ENCODE measurements at regions not wholly inside any gene's neighbourhood (a gene's known extent, or its start where the extent isn't known, plus 50 kb on each side); places are given as distances from the start of the nearest gene placed in this dataset.
"Not testable (repeated sequence)": the region's sequence is repeated elsewhere in the genome, so short reads cannot be mapped to it uniquely, and the experiment has no call there.

GRCh38 chr22:47865626-47866025 is 1103.2 kb downstream of the TBC1D22A start:
- DNase-seq: no peak

DNA sequence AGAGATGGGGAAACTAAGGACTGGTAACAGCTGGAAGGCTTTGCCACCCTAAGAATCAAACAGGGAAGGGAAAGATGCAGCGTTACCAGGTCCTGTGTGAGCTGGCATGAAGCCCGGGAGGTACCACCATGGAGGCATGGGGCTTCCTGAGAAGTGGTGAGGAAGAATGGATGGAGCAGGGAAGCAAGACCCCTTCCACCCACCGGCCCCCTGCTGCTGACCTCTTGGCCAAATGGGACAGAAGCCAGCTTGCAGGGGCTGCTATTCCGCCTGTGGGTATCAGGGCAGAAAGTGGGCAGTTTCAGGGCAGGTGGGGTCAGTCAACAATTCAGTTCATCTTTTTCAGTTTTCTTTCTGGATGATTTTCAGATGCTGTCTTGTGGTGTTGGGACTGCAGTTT is 1099.9 kb downstream of the TBC1D22A start:
- DNase-seq: no peak

DNA sequence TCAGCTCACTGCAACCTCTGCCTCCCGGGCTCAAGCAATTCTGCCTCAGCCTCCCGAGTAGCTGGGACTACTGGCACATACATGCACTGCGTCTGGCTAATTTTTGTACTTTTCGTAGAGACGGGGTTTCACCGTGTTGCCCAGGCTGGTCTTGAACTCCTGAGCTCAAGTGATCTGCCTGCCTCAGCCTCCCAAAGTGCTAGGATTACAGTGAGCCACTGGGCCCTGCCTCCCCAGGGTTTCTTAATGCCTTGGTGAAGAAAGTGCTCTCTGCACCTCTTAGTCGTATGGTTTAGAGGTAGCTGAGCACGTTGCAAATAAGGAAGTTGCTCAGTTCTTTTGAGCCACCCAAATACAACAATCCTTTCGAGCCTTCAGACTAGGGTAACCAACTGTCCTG is 1098.5 kb downstream of the TBC1D22A start:
- not testable (repeated sequence) for DNase-seq

DNA sequence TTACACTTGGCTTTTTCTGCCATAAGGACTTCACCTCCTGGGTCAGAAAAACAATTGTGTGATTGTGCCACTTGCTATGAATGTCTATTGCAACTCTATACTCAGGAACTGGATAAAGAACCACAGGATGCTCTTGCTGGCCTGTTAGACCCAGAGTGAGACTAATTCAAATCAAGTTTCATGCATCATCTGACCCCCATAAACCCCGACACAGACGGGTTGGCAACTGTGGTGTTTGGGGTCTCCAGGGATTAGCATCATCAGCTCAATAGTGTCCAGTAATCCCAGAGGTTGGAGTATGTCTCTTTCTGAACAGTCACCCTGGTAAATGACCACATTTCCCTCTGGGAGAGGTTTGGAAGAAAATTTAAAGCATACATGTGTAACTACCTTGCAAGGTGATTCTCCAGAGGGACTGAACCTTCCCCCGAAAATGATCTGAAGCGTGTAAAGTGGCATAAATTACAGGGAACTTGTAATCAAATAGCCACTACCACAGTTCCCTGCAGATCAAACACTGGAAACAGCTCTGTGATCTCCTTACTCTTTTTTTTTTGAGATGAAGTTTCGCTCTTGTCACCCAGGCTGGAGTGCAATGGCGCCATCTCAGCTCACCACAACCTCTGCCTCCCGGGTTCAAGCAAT is 1097.6 kb downstream of the TBC1D22A start:
- no peak for DNase-seq

DNA sequence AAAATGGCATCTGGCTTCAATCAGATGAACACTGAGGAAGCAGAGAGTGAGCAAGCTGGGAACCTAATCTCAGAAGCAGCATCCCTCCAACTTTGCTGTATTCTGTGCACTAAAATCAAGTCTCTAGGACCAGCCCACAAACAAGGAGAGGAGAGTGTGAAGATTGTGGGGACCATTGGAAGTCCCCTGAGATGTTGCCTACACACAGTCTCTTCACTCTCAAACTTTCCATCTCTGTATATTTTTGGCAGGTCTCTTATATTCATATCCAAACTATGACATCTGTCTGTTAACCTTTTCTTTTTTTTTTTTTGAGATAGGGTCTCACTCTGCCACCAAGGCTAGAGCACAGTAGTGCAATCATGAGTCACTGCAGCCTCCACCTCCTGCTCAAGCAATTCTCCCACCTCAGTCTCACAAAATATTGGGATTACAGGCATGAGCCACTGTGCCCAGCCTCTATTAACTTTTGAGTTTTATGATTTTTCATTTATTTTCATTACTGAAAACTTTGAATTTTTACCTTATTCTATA is 1096.4 kb downstream of the TBC1D22A start:
- DNase-seq: no peak

DNA sequence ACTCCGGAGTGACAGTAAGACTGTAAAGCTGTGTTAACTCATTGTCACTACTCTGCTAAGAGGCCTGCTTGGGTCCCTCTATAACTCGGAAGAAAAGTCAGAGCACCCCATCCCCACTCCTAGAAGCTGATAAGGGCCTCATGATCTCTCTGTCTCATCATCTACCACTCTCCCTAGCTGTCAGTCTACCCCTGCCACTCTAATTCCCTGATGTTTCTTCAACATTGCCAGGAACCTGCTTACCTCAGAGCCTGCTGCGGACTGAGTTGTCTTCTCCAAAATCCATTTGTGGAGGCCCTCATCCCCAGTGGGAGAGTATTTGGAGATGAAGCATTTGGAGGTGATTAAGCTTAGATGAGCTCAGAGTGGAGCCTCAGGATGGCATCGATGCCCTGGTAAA is 1092.2 kb downstream of the TBC1D22A start:
- DNase-seq: no peak

- no peak for DNase-seq
Measured at GRCh38 chr22:47854251-47854650, 1091.8 kb downstream of the TBC1D22A start.

- no peak for DNase-seq
Measured at GRCh38 chr22:47853750-47854149, 1091.3 kb downstream of the TBC1D22A start.

- DNase-seq: no peak
Measured at GRCh38 chr22:47851586-47851985, 1089.1 kb downstream of the TBC1D22A start.

- no peak for DNase-seq
Measured at GRCh38 chr22:47850644-47851151, 1088.2 kb downstream of the TBC1D22A start.

- DNase-seq: no peak
Measured at GRCh38 chr22:47849576-47849975, 1087.1 kb downstream of the TBC1D22A start.

GRCh38 chr22:47848184-47848920 is 1085.9 kb downstream of the TBC1D22A start:
- DNase-seq: no peak

DNA sequence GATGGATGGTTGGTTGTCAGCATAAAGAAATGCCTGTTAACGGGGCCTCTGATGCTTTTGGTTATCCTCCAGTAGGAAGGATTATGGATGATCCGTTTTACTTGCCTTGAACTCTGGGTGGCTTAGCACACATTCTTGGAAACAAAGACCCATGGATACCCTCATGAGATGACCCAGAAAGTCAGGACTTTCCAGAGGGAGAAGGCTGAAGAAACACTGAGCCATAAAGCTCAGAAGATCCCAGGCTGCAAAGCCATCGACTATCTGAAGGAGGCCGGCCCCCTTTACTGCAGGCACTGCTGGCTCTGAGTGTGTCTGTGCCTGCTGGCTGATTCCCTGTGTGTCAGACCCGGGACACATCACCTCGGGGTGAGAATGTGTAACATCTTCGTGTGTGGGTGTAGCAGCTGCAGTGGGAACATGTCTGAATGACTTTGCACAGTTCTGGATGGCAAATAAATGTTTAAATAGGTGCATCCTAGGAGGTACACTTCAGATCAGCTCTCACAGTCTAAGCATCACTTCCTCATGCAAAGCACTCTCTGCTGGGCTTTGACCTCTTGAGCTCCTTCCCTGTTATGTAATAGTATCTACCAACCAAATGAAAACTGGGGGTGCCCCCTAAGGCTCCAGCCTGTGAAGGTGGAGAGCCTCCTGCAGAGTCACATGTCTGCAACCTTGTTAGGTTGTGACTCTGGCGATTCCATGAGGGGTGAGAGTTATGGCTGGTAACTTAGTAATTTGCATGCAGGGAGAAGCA is 1084.9 kb downstream of the TBC1D22A start:
- DNase-seq: peak in 4 of 51 donors; percentile 8 to 56 (median 26)

DNA sequence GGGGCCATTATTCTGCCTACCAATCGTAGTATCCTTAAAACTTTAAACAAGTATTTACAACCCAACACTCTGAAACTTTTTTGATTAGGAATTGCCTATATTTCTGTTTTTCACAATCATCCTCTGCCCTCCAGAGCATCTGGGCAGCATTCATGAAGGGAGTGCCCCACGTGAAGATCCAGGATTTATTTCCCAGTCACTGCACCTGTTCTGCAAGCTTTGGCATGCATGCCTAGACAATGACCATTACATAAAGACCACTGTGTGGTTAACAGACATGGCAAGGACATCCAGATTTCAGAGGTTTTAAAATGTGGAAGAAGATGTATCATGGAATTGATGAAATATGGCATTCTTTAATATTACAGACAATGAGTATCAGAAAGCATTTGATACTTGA is 1083.8 kb downstream of the TBC1D22A start:
- DNase-seq: no peak

- no peak for DNase-seq
Measured at GRCh38 chr22:47842119-47842518, 1079.7 kb downstream of the TBC1D22A start.

GRCh38 chr22:47841156-47841555 is 1078.7 kb downstream of the TBC1D22A start:
- no peak for DNase-seq

GRCh38 chr22:47839595-47840227 is 1077.3 kb downstream of the TBC1D22A start:
- no peak for DNase-seq

GRCh38 chr22:47837703-47838102 is 1075.3 kb downstream of the TBC1D22A start:
- no peak for DNase-seq

- no peak for DNase-seq
Measured at GRCh38 chr22:47836957-47837356, 1074.5 kb downstream of the TBC1D22A start.

GRCh38 chr22:47835726-47836125 is 1073.3 kb downstream of the TBC1D22A start:
- no peak for DNase-seq

DNA sequence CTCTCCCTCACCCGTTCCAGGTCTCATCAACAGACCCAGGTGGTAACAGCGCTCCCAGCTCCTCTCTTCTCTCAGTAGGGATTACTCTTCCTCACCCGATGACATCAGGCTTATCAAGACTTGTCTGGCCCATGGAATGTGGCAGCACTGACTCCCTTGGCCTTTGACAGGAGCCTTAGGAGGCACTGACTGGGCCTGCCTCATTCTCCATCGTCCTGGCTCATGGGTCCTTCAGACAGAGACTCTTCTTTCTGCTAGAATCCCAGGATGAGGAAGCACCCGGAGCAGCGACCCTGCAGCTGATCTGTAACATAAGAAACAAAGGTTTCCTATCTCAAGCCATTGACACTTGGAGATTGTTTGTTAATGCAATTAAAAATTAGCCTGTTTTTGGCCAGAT is 1063.6 kb downstream of the TBC1D22A start:
- no peak for DNase-seq

GRCh38 chr22:47822422-47822821 is 1060.0 kb downstream of the TBC1D22A start:
- no peak for DNase-seq

Measured in hypothalamus (tissue), 51 donors.